Brain microvascular endothelial cell (primary cell): ENCODE measurements at regions not wholly inside any gene's neighbourhood (a gene's known extent, or its start where the extent isn't known, plus 50 kb on each side); places are given as distances from the start of the nearest gene placed in this dataset.

Source experiments
- DNase-seq: peaks from one replicate; pipeline ENCODE4 v3.0.0-alpha.2; 2020
- H3K27ac ChIP-seq: fragments of 250-450 bp; sonication (Bioruptor Pico); 2 replicates; pipeline ENCODE4 v1.5.1; 2020; ENCODE audit warnings: mild to moderate bottlenecking, moderate library complexity
- H3K27me3 ChIP-seq: fragments of 250-450 bp; sonication (Bioruptor Pico); replicated peaks from 2 replicates; pipeline ENCODE4 v1.5.1; 2020; ENCODE audit warnings: mild to moderate bottlenecking
- H3K36me3 ChIP-seq: fragments of 250-450 bp; sonication (Bioruptor Pico); replicated peaks from 2 replicates; pipeline ENCODE4 v1.5.1; 2020; ENCODE audit warnings: mild to moderate bottlenecking
- H3K4me3 ChIP-seq: 2 replicates; pipeline ENCODE4 v1.5.1; 2011; ENCODE audit warnings: low read depth, mild to moderate bottlenecking, control low read depth, low read length, moderate library complexity
- in situ Hi-C: cut with HindIII; loops from 2 replicates; pipeline ENCODE4 v1.10.0; 2017; ENCODE audit warnings: low sequenced_read_pairs, low pct_ligation_motif_present
- TF ChIP-seq, protein P1 (sequence below): IDR thresholded peaks from 2 replicates; pipeline ENCODE4 v1.5.1; 2011; ENCODE audit warnings: low read depth, mild to moderate bottlenecking, moderate library complexity, low read length, control low read depth, inconsistent platforms; ENCODE audit errors: missing control alignments

DNA sequence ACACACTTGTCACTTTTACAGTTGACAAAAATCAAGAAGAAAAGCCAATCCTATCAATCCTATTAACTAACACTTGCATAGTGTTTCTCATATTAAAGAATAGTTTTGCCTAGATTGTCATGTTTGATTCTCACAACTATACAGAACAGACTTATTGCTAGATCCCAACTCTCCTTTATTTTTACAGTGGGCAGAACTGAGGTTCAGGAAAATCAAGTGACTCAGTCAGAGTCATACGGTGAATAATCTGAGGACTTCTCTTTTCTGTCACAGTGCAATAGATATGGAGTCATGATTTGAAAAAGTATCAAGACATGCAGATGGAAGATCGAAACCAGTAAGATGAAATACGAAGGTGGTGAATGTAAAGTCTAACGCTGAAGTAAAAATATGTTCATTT is 195.1 kb upstream of the CITED2 start:
- DNase-seq: peak; percentile 42
- Histone ChIP-seq H3K27me3 (no peaks in the 10 kb centered on the region), H3K4me3 (no peak overlapping the region), H3K36me3 (no peaks in the 10 kb centered on the region), H3K27ac (peak overlapping the region; percentile 91)
- TF ChIP-seq, protein P1, sequence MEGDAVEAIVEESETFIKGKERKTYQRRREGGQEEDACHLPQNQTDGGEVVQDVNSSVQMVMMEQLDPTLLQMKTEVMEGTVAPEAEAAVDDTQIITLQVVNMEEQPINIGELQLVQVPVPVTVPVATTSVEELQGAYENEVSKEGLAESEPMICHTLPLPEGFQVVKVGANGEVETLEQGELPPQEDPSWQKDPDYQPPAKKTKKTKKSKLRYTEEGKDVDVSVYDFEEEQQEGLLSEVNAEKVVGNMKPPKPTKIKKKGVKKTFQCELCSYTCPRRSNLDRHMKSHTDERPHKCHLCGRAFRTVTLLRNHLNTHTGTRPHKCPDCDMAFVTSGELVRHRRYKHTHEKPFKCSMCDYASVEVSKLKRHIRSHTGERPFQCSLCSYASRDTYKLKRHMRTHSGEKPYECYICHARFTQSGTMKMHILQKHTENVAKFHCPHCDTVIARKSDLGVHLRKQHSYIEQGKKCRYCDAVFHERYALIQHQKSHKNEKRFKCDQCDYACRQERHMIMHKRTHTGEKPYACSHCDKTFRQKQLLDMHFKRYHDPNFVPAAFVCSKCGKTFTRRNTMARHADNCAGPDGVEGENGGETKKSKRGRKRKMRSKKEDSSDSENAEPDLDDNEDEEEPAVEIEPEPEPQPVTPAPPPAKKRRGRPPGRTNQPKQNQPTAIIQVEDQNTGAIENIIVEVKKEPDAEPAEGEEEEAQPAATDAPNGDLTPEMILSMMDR: no peak
- in situ Hi-C loops: no loop called here

DNA sequence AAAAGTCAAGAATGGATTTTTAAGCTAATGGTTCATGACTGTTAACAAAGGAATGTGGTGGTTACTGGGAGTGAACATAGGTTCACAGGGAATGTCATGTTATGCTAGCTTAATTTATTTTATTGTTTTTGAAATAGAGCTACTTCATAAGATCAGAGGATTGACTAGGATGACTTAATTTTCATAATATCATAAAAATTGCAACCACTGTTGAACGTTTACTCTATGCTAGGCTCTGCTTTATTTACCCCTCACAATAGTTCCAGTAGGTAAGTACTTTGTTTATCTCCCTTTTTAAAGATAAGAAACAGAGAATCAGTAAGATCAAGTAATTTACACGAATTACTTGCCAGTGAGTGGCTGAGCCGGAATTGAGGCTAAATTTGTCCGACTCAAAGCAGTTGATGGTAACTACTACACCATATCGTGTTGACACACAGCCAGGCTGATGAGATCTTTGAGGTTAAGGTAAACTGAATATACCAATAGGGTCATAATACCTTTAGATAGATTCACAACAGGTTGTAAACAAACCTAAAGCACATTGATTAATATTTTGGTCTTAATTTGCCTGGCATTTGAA is 194.6 kb upstream of the CITED2 start:
- TF ChIP-seq, protein P1: no peak
- H3K27me3 ChIP-seq: no peaks in the 10 kb centered on the region
- peak overlapping the region; percentile 91 for H3K27ac ChIP-seq
- DNase-seq: peak; percentile 61
- no peaks in the 10 kb centered on the region for H3K36me3 ChIP-seq
- in situ Hi-C loops: no loop called here
- H3K4me3 ChIP-seq: no peak overlapping the region

DNA sequence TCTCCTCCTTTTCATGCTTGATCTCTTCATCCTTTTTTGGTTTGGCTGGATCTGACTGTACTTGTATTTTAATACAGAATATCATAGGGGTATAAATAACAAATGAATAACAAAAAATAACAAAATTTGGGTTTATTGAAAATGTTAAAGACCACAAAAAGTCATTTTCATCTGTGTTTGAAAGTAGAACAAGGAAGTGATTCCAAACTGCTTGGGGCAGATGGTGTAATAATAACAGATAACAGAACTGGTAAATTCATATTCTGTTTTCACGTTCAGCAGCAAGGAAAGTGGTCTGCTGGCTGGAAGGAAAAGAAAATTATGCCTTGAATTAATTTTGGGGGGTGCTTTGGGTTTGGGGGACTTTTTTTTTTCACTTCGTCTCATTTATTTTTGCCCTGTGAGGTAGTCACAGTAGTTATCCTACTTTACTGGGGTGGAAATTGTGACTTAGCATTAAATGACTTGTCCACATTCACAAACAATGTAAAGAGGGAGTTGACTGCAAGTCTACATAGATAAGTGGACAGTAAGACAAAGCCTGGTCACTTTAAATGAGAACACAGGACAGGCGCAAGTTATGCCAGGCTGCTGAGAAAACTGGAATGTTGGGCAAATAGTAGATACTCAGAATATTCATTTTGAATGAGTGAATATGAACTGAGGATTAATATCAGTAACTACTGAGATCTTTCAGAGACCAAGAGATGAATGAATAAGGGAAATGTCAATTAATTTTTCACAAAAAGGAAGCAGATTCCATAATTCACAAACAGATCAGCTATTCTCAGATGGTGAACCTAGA is 193.9 kb upstream of the CITED2 start:
- Histone ChIP-seq H3K36me3 (no peaks in the 10 kb centered on the region), H3K4me3 (no peak overlapping the region), H3K27ac (peak overlapping the region; percentile 91), H3K27me3 (no peaks in the 10 kb centered on the region)
- in situ Hi-C loops: no loop called here
- DNase-seq: no peak
- TF ChIP-seq, protein P1: no peak

DNA sequence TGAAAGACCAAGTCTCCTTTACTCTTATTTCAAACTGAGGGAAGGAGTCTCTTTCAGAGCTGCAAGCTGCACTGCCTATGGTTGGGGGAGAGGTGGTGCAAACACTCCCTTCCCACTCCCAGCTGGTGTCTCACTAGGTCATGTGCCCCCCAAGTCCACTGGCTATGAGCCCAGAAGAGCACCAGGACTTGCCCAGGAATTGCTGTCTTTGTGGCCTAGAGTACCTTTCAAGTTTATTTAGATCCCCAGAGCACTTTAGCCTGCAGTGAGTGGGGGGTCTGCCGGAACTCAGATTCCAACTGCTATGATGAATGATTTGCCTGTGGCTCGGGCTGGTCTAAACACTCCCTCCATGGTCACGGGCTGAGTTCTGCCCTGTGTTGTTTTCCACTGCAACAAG is 192.6 kb upstream of the CITED2 start:
- in situ Hi-C loops: no loop called here
- H3K27me3 ChIP-seq: no peaks in the 10 kb centered on the region
- DNase-seq: no peak

DNA sequence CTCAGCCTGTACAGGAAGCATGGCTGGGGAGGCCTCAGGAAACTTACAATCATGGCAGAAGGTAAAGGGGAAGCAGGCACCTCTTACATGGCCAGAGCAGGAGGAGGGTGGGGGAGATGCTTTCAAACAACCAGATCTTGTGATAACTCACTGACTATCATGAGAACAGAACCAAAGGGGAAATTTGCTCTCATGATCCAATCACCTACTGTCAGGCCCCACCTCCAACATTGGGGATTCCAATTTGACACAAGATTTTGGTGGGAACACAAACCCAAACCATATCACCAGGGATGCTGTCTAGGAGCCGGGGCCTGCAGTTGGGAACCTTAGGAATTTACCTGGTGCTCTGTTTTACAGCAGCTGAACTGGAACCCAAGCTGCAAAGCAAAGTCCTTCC is 191.1 kb upstream of the CITED2 start:
- no peaks in the 10 kb centered on the region for H3K27me3 ChIP-seq
- H3K27ac ChIP-seq: no peak overlapping the region
- H3K4me3 ChIP-seq: no peak overlapping the region
- no peak for DNase-seq
- no peaks in the 10 kb centered on the region for H3K36me3 ChIP-seq
- TF ChIP-seq, protein P1: no peak
- in situ Hi-C loops: no loop called here

More for the DNA sequence above, 192.6 kb upstream of the CITED2 start:
- H3K4me3 ChIP-seq: no peak overlapping the region
- no peak overlapping the region for H3K27ac ChIP-seq
- TF ChIP-seq, protein P1: no peak
- no peaks in the 10 kb centered on the region for H3K36me3 ChIP-seq
